ENCODE measurements at regions not wholly inside any gene's neighbourhood (a gene's known extent, or its start where the extent isn't known, plus 50 kb on each side); places are given as distances from the start of the nearest gene placed in this dataset.
A peak's percentile ranks its signal among the peaks of the same experiment; 100 is the strongest.

DNA sequence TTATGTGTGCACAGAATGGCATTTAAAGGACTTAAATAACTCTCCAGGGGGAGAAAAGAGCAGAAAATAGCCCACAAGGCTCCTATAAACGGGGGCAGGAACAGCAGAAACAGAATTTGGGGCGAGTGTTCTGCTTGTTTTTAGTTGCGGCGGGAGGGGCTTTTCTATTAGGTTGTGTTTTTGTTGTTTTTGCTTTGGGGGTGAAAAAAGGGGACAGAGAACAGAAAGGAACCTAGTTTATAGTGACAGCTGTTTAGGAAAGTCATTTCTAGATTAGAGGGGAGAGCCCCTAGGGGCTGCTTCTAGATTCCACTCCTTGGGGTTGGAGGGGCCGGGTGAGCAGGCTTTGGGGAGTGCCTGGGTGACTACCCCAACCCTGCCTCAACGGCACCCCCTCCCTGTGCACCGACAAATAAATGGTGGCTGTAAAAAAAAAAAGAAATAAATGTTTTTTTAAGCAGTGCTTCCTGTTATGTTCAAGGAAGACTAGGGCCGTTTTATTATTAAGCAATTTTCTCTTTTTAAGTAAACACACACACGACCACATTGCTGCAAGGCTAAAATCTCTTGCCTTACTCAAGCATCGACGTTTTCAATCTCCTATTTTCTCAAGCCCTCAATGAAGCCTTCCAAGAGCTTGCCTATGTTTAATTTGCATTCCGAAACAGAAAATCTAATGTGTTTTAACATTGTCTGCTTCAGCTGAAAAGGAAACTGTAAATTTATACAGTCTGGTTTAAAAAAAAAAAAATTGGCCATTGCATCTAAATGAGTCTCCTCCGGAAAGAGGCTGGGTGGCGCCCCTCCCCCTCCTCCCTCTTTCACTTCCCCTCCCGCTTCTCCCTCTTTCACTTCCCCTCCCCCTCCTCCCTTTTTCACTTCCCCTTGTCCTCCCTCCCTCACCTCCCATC, 123.3 kb upstream of the TBL1X start:
- Histone ChIP-seq H3K27me3 (ENCODE audit: insufficient read depth in 3 of 3, low read length in 2 of 3) (peaks cover 0 to 9% (median 0%) of the 10 kb centered on the region in 3 donors), H3K36me3 (ENCODE audit: insufficient read depth in 1 of 2, low read depth in 1 of 2) (no peaks in the 10 kb centered on the region), H3K27ac (peak overlapping the region; percentile 62), H3K9me3 (no peaks in the 10 kb centered on the region), H3K4me3 (peak overlapping the region; percentile 42), H3K4me1 (peaks cover 23% of the 10 kb centered on the region)
- ATAC-seq (peak in 1 of 4 donors; percentile 34), DNase-seq (peak; percentile 66 to 82)
- WGBS, 3 donors: 6 to 20% (median 11%) methylated on average over 15 of the region's 15 CpGs
- no peak for TF ChIP-seq CTCF (IDR thresholded peaks at IDR 0.05)
- intact Hi-C loops (cut with DNase I): loop anchor here in 1 of 2 donors (2.0 kb wide), 1 partner anchor 121 kb away; no protein-coding TSS in a partner anchor

- H3K4me3 ChIP-seq: peak overlapping the region; percentile 52
- intact Hi-C loops (cut with DNase I): loop anchor here (1.0 to 2.0 kb wide), 2 partner anchors 120 kb away; no protein-coding TSS in a partner anchor
- H3K27me3 ChIP-seq (ENCODE audit: insufficient read depth in 3 of 3, low read length in 2 of 3): peaks cover 0 to 9% (median 0%) of the 10 kb centered on the region in 3 donors
- DNase-seq: peak; percentile 80 to 90
- H3K9me3 ChIP-seq: no peaks in the 10 kb centered on the region
- no peak for TF ChIP-seq CTCF (IDR thresholded peaks at IDR 0.05)
- peak; percentile 91 to 96 (median 92) for ATAC-seq
- H3K36me3 ChIP-seq (ENCODE audit: insufficient read depth in 1 of 2, low read depth in 1 of 2): no peaks in the 10 kb centered on the region
- peaks cover 23% of the 10 kb centered on the region for H3K4me1 ChIP-seq
- peak overlapping the region; percentile 55 for H3K27ac ChIP-seq
- 2 to 5% (median 2%) methylated on average over 15 to 25 of the region's 25 CpGs for WGBS, 3 donors
Measured at GRCh38 chrX:9342561-9343051, 122.3 kb upstream of the TBL1X start.

- no peak for TF ChIP-seq CTCF (IDR thresholded peaks at IDR 0.05)
- intact Hi-C loops (cut with DNase I): loop anchor here (1.0 to 2.0 kb wide), 2 partner anchors 118 to 119 kb away; no protein-coding TSS in a partner anchor
Measured at GRCh38 chrX:9343971-9344370, 120.9 kb upstream of the TBL1X start.

DNA sequence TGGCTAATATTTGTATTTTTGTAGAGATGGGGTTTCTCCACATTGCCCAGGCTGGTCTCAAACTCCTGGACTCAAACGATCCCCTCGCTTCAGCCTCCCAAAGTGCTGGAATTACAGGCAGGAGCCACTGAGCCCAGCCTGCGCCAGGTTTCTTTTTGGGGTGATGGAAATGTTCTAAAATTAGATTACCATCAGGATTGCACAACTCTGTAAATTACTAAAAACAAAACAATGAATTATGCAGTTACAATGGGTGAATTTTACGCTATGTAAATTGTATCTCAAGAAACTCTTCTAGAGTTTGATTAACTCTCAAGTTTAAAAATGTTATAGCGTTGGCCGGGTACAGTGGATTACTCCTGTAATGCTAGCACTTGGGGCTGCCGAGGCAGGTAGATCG, 118.9 kb upstream of the TBL1X start:
- Histone ChIP-seq H3K4me3 (no peak overlapping the region), H3K27ac (no peak overlapping the region), H3K4me1 (peaks cover 14% of the 10 kb centered on the region), H3K9me3 (no peaks in the 10 kb centered on the region), H3K36me3 (ENCODE audit: insufficient read depth in 1 of 2, low read depth in 1 of 2) (no peaks in the 10 kb centered on the region), H3K27me3 (ENCODE audit: insufficient read depth in 3 of 3, low read length in 2 of 3) (peaks cover 0 to 9% (median 0%) of the 10 kb centered on the region in 3 donors)
- intact Hi-C loops (cut with DNase I): no loop called here
- ATAC-seq (no peak), DNase-seq (no peak)
- no peak for TF ChIP-seq CTCF (IDR thresholded peaks at IDR 0.05)
- WGBS, 3 donors: 69 to 75% (median 69%) methylated on average over 8 of the region's 8 CpGs

More at GRCh38 chrX:9343971-9344370, 120.9 kb upstream of the TBL1X start:
- peaks cover 0 to 9% (median 0%) of the 10 kb centered on the region in 3 donors for H3K27me3 ChIP-seq (ENCODE audit: insufficient read depth in 3 of 3, low read length in 2 of 3)
- 67 to 98% (median 94%) methylated on average over 5 to 7 of the region's 7 CpGs for WGBS, 3 donors
- no peaks in the 10 kb centered on the region for H3K36me3 ChIP-seq (ENCODE audit: insufficient read depth in 1 of 2, low read depth in 1 of 2)
- no peaks in the 10 kb centered on the region for H3K9me3 ChIP-seq
- peaks cover 23% of the 10 kb centered on the region for H3K4me1 ChIP-seq
- H3K4me3 ChIP-seq: no peak overlapping the region
- H3K27ac ChIP-seq: no peak overlapping the region
- ATAC-seq: no peak
- no peak for DNase-seq

Data from psoas muscle (tissue), 7 donors.